HG02970 (cell line): ENCODE measurements at regions not wholly inside any gene's neighbourhood (a gene's known extent, or its start where the extent isn't known, plus 50 kb on each side); places are given as distances from the start of the nearest gene placed in this dataset.
"Not testable (repeated sequence)": the region's sequence is repeated elsewhere in the genome, so short reads cannot be mapped to it uniquely, and the experiment has no call there.

Experiments
- ATAC-seq: cut with Tn5 transposase; IDR thresholded peaks from one replicate; pipeline ENCODE4 v1.9.1; 2021; ENCODE audit warnings: mild to moderate bottlenecking, moderate library complexity, moderate number of reproducible peaks; ENCODE audit not compliant: unreplicated experiment, low FRiP score

DNA sequence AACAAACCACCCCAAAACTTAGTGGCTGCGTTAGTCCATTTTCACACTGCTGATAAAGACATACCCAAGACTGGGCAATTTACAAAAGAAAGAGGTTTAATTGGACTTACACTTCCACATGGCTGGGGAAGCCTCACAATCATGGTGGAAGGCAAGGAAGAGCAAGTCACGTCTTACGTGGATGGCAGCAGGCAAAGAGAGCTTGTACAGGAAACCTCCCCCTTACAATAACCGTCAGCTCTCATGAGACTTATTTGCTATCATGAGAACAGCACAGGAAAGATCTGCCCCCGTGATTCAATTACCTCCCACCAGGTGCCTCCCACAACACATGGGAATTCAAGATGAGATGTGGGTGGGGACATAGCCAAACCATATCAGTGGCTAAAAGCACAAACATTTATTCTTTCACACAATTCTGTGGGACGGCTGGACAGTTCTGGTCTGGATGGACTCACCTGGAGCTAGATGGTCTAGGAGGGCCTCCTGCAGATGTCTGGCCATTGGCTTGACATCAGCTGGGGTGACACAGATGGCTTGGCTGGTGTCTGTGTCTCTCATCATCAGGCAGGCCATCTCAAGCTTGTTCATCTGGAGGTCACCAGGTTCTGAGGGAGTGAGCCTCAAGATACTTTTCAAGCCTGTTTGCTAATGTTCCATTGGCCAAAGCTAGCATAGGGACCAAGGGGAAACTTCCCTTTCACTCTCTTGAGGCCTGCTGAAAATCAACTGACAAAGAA lies 104.1 kb downstream of the SMIM20 start:
- not testable (repeated sequence) for ATAC-seq

DNA sequence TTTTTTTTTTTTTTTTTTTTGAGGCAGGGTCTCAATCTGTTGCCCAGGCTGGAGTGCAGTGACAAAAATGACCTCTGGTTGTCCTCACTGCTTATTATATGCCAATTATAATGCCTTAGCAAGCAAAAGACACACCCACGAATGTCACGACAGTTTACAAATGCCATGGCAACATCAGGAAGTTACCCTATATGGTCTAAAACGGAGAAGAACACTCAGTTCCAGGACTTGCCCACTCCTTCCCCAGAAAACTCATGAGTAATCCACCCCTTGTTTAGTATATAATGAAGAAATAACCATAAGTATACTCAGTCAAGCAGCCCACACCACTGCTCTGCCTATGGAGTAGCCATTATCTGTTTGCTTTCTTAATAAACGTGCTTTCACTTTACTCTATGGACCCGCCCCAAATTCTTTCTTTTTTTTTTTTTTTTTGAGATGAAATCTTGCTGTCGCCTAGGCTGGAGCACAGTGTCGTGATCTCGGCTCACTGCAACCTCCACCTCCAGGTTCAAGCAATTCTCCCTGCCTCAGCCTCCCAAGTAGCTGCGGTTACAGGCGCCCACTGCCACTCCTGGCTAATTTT lies 106.2 kb downstream of the SMIM20 start:
- ATAC-seq: no peak

DNA sequence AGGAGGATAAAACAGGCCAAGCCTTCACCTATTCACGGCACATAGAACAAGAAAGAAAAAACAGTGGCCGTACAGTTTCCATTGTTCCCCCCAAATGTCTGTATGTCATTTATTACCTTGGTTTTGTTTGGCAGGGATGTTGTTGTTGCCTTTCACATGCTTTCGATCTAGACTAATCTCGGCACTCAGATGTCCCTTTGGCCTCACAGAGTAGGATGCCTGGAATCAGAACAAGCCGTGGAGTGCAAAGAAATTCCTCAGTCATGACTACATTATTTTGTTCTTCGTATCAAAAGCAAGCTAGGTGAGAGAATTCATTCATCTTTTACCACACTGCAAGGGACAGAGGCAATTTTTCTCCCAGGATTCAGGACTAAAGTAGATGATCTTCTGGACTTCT lies 106.9 kb downstream of the SMIM20 start:
- ATAC-seq: no peak

DNA sequence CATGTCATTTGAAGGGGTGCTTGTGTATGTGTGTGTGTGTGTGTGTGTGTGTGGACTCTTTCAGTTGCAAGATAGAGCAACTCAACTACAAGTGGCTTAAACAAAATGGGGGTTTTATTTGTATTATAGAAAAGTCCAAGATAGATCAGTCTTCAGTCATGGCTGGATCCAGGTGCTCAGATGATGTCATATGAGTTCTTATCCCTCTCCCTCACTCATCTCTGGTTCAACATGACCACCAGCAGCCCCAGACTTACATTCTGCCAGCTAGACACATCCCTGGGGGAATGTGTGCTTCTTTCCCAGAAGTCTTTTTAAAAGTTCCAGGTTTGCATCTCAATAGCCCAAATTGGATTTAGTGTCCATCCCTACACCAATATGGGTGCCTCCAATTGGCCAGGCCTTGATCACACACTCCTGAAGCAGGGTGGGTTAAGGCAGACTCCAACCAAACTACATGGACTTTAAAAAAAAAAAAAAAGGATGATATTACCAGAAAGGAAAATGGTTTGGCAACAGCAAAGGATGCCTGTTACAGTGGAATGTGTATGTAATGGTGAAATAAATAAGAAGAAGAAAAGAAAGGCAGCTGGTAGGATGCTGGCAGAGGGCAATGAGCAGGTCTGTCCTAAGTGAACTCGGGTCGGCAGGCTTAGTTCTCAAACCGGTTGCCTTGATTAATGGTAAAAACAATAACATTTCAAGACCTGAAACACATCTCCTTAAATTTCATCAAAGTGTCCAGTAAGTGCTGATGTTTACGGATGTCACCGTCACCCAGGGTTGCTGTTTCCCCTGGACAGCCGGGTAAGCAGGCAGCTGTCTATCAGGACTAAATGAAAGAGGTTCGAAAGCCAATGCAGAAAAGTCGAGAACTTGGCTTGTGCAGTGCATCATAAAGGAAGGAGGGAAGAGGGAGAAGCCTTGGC lies 107.7 kb downstream of the SMIM20 start:
- no peak for ATAC-seq

DNA sequence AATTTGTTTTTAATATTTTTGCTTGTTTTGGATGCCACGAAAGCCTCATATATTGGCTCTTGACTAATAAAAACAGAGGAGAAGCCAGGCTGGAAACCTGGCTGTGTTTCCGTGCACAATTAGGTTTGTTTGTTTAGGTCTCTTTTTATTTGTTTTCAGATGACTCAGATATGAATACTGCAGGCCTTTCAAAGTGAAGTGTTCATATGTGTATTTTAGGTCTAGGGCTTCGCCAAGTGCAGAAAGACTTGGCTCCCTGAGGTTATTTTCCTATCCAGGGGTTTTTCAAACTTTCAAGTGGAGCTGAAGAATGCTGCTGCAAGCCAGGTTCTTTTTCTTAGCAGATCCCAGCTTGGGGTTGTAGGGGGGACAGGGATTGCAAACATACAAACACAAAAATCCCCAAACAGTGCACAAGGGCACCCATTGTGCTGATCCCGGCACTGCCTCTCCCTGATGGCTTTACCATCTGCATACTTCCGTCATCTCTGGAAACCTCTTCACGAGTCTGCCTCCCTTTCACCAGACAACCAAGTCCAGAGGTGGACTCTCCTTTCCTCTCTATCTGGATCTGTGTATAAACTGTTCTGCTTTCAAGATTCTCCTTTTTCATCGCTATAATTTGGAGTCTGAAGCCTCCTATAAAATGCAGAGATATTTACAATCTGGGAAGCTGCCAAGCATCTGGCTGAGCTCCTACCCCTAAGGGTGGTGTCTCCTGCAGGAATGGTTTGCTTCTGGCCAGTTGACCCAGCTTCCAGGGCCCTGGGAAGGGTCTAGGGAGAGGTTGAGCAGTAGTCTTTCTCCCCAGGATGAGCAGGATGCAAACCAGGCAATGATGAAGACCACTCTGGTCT lies 108.6 kb downstream of the SMIM20 start:
- no peak for ATAC-seq

DNA sequence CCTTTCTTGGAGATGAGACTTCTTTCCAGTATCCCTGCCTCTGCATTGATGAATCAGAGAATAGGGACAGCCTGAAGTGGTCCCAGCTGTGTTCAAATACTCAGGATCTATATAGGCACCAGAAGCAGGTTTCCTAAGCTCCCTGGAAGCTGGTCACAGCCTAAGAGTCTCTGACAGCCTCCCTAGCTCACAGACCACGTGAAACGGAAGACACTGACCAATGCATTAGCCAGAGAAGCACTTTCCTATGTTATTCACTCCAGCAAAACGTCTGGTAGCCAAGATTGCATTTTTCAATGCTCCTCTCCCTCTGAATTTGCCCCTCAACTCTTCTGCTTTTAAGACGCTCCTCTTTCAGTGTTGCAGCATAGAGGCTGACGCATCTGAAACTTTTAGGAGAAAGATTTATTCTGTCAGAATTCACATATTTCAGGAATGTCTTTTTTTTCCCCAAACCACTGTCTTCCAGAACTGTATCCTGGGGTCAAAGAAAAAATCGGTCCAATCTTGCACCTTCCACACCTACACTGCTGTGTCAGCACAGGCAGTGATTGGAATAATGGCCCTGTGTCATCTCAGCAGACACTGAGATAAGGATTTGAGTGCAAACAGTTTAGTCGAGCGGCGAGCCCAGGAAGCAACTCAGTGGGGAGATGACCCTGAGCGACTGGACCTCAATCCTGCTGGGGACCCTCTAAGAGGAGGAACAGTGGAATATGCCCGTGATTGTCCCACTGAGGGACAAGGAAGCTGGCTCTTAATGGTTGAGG lies 109.4 kb downstream of the SMIM20 start:
- no peak for ATAC-seq

DNA sequence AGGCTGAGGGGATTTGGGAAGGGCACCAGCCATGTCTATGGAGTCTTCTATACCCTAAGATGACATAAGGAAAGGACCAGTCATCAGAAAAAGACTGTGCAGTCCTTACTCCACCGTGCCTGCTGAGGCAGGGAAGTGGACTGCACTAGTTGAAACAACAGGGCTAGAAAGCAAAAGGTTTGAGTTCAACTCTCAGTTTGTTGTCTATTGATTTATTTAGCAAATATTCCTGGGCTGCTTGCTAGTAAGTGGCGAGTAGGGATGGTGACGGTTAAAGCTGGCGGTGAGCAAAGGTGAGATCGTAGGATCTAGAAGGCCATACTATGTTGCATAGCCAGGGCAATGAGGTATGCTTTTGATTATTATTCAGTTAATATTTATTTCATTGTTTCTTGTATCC lies 110.1 kb downstream of the SMIM20 start:
- ATAC-seq: no peak

DNA sequence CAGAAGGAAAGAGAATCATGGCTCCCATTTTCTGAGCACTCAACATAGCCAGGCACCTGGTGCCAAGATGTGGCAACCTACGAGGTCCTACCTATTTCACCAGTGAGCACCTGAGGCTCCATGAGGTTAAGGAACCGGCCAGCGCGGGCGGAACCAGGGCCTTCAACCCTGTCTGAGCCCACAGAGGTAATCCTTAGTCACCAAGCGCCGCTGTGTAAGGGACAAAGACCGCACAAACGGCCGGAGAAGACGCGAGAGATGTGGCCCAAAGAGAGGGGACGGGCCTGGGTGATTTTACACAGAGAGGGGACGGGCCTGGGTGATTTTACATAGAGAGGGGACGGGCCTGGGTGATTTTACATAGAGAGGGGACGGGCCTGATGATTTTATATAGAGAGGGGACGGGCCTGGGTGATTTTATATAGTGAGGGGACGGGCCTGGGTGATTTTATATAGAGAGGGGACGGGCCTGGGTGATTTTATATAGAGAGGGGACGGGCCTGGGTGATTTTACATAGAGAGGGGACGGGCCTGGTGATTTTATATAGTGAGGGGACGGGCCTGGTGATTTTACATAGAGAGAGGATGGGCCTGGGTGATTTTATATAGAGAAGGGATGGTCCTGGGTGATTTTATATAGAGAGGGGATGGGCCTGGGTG lies 114.2 kb downstream of the SMIM20 start:
- ATAC-seq: no peak

DNA sequence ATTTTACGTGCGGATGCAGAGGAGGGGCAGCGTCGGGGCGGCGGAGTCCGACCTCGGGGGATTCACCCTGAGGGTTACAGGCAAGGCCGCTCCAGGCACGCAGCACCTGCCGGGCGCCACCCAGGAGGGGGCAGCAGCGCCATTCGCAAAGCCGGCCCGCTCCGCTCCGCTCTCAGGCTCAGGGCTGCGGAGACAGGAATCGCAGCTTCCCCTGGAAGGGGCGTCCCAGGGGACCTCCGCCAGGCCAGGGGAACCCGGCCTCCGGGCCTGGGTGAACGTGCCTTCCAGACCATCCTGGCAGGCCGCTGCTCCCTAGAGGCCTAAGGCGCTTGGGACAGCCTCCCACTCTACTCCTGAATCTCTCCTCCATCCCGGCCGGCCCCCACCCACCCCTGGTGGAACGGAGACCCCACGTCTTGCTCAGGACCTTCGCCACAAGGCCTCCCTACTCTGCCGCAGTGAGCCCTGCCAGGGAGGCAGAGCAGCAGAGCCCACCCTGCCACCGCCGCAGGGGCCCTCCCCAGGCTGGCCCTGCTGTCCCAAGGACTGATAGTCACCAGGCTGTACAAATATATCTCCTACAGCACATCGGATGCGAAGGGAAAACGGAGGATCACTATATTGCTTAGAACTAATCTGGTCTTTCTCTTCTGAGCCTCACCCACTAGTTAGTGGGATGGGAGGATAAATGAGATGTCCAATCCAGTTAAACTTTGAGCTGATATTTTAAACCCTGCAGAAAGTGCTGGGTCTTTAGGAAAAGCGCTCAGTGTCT lies 115.0 kb downstream of the SMIM20 start:
- peak; percentile 64 for ATAC-seq

DNA sequence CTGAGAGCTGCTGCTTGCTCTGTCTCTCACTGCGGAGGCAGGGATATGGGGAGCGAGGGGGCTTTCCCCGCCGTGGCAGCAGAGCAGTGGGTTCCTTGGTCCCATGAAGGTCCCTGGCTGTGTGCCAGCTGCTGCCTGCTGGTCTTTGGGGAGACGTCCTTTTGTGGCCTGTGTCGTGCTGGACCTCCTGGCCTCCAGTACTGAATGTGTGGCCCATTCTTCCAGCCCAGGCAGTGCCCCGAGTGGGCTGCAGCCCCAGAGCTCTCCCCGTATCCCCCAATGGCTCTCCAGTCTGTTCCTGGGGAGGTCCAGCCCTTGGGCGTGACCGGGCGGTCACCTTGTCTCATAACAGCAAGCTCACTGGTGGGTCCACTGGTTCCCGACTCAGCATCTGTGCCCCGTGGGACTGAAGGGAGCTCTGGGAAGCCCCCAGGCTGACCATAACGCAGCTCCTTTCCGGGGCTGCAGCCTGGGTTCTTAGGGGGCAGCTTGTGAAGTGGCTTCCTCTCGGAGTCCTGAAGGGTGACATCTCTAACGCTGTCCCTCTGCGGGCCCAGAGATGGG lies 115.6 kb downstream of the SMIM20 start:
- no peak for ATAC-seq

DNA sequence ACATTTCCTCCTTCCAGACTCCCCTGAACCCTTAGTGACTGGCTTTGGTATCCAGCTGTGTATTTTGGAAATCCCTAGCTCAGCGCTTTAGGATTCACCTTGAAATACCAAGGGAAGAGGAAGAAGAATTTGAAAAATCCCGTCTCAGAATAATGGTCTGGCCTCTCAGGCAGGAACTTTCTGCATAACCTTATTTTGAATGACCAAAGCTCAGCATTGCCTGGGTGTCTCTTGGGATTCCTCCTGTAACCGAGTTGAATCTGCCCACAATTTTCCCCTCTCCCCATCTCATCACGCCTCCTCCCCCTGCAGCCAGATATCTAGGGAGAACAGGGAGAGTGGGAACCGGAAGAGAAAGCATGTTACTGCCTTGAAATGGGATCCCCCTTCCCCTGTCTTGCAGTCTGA lies 116.2 kb downstream of the SMIM20 start:
- ATAC-seq: no peak

DNA sequence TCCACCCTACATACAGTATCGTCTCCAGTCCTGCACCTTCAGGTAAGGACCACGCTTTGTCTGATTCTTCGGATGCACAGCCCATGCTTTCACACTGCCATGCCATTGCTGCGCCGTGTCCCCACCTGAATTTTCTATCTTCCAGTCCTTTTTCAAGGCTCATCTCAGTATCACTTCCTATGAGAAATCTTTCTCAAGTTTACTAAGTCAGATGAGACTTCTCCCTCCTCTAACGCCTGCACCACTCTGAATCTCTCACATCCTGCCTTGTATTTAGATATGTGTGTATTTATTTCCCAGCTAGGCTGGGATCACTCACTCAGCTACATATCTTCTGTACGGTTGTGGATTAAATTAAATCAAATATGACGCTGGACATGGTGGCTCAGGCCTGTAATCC lies 116.8 kb downstream of the SMIM20 start:
- no peak for ATAC-seq

DNA sequence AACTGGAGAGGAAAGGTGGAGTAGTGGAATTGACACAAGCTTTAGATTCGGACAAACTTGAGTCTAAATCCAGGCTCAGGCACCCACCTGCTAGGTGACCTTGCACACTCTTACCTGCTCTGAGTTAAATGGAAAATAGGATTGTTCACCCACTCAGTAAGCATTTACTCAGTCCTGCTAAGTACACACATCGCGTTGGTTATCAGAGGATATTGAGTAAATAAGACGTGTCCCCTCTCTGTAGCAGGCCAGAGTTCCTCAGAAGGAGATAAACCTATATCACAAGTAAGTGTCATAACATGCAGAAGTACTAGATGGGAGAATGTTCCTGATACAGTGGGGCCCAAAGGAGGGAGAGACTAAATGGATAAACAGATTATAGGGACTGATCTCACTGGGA lies 117.7 kb downstream of the SMIM20 start:
- ATAC-seq: no peak

DNA sequence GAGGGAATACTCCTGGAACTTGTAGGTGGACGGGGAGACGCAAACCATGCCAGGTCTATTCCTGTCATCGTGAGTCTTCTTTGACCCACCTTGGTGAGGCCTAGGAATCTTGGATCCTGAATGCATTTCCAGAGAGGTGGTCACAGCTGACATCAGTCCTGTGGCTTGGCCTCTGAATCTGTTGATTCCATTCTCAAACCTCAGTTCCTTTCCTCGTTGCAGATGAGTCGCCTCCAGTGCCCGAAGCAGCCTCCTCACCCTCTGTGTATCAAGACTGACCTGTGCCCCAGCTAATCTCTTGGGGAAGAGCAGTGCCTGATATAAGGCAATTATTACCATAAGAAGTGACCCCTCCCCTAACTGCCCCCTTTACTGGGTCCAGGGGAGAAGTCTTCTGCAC lies 118.1 kb downstream of the SMIM20 start:
- no peak for ATAC-seq

DNA sequence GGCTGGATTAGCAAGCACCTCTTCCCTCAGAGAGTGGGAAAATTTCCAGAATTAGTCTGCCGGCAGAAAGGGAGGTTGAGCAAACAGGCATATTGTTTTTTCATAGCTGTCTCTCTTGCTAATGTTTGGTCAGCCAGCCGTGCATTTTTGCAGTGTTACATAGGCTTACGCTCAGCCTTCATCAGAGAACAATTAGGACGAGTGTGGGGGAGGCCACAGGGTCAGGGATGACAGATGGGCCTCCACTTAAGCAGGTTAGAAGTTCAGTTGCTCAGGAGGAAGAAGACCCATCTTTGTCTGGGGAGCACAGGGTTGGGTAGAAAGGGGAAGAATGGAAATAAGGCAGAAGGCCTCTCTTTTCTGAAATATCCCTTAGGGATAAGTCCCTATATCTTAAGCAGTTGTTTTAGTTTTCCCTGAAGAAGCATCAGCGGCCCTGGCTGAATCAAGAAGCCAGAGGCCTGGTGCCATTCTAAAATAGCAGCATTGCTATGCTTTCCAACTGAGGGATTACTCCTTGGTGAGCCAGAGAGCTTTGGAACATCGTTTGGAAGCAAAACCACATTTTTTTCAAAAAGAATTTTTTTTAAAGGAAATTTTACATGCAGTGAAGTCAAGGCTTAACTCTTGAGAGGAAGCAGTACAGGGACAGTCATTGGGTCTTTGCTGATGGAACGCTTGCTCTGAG lies 118.8 kb downstream of the SMIM20 start:
- ATAC-seq: no peak

DNA sequence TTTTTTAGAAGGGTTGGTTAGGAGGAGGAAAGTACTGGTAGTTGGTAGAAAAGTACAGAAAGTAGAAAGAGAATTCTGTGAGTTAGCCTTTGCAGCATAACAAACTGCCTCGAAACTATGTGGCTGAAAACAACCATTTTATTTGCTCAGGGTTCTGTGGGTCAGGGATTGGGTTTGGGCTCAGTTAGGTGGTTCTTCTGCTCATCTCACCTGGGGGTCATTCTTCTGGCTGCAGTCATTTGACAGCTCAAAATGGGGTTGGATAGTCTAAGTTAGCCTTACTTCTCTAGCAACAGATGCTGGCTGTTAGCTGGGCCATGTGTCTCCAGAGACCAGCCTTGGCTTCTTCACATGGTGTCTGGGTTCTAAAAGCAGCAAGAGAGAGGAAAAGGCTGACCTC lies 119.4 kb downstream of the SMIM20 start:
- no peak for ATAC-seq

DNA sequence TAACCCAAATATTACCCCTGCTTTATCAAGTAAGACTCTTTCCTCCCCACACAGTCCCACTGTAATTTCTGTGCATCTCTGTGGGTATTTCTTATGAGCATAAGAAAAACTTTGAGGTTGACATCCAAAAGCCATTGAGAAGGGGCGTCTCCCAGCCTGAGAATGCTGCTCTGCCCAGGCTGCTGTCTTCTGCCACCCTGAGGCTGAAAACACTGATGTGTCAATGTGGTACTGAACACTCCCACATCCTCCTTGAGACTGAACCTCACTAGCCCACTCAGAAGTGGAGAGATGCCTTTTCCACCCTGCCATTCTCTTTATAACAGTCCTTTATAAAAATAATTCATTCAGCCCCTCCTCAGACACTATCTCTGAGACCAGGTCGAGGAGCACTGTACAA lies 120.8 kb downstream of the SMIM20 start:
- no peak for ATAC-seq

DNA sequence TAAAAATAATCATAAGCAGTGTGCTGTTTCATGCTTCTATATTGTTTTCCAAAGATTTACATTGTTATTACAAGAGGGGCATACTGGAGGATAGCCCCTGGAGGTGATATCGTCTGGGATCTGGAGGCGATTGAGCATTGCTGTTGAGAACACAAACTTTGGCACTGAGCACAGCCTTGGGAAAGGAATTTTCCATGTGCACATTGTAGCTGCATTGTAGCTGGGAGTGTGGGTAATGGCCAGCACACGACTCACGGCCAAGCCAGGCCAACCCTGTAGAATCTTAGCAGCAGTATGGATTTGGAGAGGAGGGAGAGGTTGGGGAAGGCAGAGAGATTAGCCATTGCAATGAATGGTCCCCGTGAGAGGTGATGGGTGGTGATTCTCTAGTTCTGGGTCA lies 121.9 kb downstream of the SMIM20 start:
- ATAC-seq: no peak
